Thyroid gland (tissue), 4 donors: ENCODE measurements at regions not wholly inside any gene's neighbourhood (a gene's known extent, or its start where the extent isn't known, plus 50 kb on each side); places are given as distances from the start of the nearest gene placed in this dataset.

Experiments
- CTCF ChIP-seq, 6 experiments: fragments of 200-600 bp in 3 of 6; fragments of 450-650 bp in 3 of 6; sonication (generic) in 3 of 6; IDR thresholded peaks; one replicate each; pipeline ENCODE4 v1.5.1; 2016 to 2019; ENCODE audit warnings: antibody characterized with exemption in 6 of 6, mild to moderate bottlenecking in 2 of 6, inconsistent platforms in 1 of 6, moderate library complexity in 1 of 6
- POLR2A ChIP-seq, 2 donors: fragments of 450-650 bp; IDR thresholded peaks; one replicate each; pipeline ENCODE4 v1.6.1; 2017; ENCODE audit warnings: antibody characterized with exemption in 2 of 2, mild to moderate bottlenecking in 2 of 2, moderate library complexity in 1 of 2

- TF ChIP-seq CTCF (IDR thresholded peaks at IDR 0.05) (no peak), POLR2A (IDR thresholded peaks at IDR 0.05) (no peak)
Measured at GRCh38 chr10:24115403-24115802, 93.5 kb upstream of the KIAA1217 start.
